OCI-LY7 (cell line): ENCODE measurements at regions not wholly inside any gene's neighbourhood (a gene's known extent, or its start where the extent isn't known, plus 50 kb on each side); places are given as distances from the start of the nearest gene placed in this dataset.

Experiments used
- CTCF ChIP-seq: fragments of 200-600 bp; sonication (generic); conservative IDR thresholded peaks from 2 replicates; pipeline ENCODE4 v1.5.1; 2014; ENCODE audit warnings: mild to moderate bottlenecking, antibody characterized with exemption, low read length, moderate library complexity, mixed read lengths
- EZH2phosphoT487 ChIP-seq: fragments of 200-600 bp; sonication (generic); IDR thresholded peaks from 2 replicates; pipeline ENCODE4 v1.6.1; 2018; ENCODE audit warnings: low read depth, borderline replicate concordance, mild to moderate bottlenecking, mixed run types, antibody characterized with exemption, low read length, moderate library complexity, mixed read lengths

DNA sequence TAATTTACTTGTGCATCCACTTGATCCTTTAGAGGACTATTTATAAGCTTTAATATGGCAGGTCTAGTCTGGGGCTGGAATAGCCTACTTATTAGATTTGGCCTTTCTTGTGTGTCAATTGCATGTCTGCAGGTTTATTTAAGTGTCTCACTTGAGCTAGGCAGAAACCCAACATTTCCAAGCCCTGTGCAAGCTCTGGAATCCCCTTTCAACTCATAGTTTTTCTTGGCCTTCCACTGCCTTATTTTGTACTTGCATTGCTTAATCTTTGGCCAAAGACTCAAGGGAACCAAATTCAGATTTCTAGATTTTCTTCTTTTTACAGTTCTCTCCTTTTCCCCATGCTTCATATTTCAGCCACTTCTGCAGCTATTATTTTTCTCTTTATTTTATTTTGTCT lies 102.4 kb upstream of the RFX3 start:
- TF ChIP-seq EZH2phosphoT487 (no peak), CTCF (no peak)
